ENCODE measurements at regions not wholly inside any gene's neighbourhood (a gene's known extent, or its start where the extent isn't known, plus 50 kb on each side); places are given as distances from the start of the nearest gene placed in this dataset.
"Not testable (repeated sequence)": the region's sequence is repeated elsewhere in the genome, so short reads cannot be mapped to it uniquely, and the experiment has no call there.

DNA sequence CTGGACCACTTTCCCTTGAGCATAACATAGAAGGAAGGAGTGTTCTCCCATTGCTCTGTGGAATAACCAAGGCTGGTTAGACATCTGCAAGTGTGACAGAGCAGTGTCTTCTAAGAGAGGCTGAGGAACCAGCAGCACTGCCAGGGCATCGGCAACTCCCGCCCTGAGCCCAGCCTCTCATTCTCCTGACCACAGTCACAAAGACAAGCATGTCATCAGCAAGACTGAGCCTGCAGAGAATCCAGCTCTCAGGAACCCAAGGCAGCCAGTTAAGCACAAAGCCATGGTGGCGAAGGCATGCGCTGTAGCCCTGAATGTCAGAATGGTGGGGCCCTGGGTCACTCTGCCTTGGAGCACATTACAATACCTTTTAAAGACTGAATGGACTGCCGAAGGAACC lies 253.9 kb downstream of the AGTPBP1 start:
- no peak for DNase-seq

DNA sequence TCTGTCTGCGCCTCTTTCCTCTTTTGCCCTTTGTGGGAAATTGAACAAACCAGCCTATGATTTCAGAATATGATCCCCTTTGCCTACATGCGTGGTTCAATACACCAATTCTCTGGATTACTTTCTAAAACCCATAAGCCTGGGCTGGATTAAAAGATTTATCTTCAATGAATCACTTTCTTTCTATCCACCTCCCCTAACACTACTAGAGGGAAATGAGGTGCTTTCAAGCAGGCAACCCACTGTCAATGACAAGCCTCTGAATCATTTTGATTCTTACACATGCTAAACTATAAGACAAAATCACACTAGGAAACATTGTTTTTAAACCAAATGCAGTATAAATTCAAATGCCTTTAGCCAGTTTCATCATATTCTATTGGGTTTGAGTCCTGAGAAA lies 257.5 kb downstream of the AGTPBP1 start:
- DNase-seq = no peak

- no peak for DNase-seq
These were observed 258.5 kb downstream of the AGTPBP1 start for GRCh38 chr9:85483208-85483607.

DNA sequence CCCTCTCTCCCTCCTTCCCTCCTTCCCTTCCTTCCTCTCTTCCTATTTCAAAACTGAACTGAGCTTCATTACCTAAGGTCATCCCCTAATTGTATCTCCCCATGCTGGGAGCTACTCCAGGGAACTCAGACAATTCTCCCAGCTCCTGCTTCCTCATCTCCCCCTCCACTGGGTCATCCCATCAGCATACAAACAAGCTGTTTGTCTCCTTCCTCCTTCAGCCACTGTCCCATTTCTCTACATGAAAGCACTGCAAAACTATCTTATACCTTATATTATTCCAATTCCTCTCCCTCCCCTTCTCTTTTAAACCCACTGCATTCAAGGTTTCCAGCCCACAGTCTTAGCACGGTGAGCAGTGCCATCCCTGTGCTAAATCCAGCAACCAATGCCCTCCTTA lies 262.4 kb downstream of the AGTPBP1 start:
- DNase-seq = no peak

DNA sequence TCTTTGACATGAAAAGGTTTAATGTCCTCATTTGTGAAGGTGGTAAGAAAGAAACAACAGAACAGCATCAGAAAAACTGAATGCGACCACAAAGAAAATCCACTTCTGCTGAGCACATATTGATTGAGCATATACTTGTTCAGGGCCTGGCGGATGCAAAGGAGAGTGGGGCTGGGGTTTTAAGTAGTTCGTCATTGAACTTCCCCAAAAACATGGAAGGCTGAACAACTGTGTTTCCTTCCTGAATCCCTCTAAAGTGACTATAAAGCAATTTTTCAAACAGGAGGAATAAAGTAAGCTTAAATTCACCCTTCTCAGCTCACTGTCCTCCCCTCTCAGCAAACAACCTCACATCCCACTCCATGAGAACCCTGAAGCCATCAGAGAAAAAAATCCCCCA lies 262.9 kb downstream of the AGTPBP1 start:
- DNase-seq = no peak

DNA sequence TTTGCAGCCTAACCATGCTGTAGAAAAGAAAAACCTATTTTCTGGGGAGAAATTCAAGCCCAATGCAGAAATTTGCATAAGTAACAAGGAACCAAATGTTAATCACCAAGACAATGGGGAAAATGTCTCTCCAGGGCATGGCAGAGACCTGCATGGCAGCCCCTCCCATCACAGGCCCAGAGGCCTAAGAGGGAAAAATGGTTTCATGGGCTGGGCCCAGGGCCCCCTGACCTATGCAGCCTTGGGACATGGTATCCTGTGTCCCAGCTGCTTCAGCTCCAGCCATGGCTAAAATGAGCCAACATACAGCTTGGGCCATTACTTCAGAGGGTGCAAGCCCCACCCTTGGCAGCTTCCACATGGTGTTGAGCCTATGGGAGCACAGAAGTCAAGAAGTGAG lies 266.9 kb downstream of the AGTPBP1 start:
- DNase-seq = not testable (repeated sequence)

DNA sequence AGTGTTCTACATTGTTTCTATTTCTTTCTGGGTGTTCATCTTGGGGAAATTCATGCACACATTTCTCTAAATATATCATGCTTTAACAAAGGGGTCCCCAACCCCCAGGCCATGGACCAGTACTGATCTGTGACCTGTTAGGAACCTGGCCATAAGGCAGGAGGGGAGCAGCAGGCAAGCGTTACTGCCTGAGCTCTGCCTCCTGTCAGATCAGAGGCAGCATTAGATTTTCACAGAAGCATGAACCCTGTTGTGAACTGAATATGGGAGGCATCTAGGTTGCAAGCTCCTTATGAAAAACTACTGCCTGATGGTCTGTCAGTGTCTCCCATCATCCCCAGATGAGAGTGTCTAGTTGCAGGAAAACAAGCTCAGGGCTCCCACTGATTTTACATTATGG lies 270.0 kb downstream of the AGTPBP1 start:
- no peak for DNase-seq

DNA sequence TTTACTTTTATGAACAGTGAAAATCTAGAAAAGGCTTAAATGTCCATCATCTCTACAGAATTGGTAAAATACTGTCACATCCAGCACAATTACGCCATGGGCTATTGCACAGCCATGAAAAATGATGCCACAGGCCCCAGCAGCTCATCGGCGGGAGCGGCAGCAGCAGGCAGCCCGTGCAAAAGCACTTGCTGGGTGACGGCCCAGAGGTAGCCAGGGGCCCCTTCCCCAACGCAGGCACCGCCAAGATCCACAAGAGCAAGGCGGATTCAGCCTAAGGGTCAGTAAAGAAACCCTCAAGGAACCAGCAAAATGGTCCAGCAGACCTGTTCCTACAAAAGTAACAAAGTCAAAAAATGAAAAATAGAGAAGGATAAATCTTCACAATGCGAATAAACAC lies 272.7 kb downstream of the AGTPBP1 start:
- DNase-seq = no peak

DNA sequence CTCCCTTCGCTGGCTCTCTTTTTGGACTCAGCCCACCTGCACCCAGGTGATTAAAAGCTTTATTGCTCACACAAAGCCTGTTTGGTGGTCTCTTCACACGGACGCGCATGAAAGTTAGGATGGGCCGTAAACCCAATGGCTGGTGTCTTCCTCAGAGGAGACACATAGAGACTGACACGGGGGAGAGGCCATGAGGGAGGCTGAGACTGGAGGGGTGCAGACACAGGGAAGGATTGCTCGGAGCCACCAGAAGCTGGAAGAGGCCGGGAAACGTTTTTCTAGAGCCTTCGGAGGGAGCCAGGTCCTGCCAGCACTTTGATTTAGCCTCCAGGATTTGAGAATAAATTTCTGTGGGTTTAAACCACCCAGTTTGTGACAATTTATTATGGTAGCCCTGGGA lies 274.9 kb downstream of the AGTPBP1 start:
- DNase-seq = no peak

GRCh38 chr9:85458114-85458864 lies 283.5 kb downstream of the AGTPBP1 start:
- not testable (repeated sequence) for DNase-seq

GRCh38 chr9:85453850-85454249 lies 287.9 kb downstream of the AGTPBP1 start:
- DNase-seq = no peak

DNA sequence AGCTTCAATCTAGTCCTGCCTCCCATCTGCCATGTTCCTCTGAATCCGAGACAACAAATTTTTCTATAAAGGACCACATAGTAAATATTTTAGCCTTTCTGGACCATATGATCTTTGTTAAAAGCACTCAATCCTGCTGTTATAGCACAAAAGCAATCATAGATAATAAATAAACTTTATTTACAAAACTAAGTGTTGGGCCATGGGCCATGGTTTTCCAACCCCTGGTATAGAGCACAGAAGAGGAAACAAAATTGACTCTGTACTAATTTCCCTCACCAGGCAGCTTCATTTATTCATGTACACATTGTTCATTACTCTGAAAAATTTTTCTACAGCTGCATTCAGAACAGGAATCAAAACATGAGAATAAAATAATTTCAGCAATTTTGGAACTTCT lies 288.9 kb downstream of the AGTPBP1 start:
- no peak for DNase-seq

DNA sequence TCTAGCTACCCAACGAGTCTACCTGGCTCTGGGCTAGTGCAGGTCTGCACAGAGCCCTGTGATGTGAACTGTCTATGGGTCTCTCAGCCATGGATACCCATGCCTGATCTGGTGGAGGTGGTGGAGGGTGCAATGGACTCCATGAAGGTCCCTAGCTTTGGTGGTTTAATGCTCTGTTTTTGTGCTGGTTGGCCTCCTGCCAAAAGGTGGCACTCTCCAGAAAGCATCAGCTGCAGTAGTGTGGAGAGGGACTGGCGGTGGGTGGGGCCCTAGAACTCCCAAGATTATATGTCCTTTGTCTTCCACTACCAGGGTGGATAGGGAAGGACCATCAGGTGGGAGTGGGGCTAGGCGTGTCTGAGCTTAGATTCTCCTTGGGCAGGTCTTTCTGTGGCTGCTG lies 290.1 kb downstream of the AGTPBP1 start:
- DNase-seq = no peak

- DNase-seq = no peak
These were observed 295.9 kb downstream of the AGTPBP1 start for GRCh38 chr9:85445887-85446286.

- DNase-seq = no peak
These were observed 297.5 kb downstream of the AGTPBP1 start for GRCh38 chr9:85444243-85444642.

DNA sequence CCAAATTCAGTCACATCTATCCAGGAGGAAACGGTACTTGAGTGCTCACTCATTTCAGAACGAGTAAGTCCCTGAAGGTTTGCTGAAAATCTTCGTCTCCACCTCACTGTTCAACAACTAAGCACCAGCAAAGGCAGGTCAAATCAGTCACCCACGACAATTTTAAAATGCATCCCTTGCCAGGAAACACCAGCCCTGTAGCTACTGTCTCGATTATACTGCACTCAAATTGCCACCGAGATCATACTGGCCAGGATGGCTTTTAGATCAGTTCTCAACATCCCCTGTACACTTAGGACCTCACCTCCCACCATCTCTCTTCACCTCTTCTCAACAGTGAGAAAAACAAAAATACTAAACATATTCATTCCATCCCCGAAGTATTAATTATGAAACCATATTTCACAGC lies 298.6 kb downstream of the AGTPBP1 start:
- no peak for DNase-seq

DNA sequence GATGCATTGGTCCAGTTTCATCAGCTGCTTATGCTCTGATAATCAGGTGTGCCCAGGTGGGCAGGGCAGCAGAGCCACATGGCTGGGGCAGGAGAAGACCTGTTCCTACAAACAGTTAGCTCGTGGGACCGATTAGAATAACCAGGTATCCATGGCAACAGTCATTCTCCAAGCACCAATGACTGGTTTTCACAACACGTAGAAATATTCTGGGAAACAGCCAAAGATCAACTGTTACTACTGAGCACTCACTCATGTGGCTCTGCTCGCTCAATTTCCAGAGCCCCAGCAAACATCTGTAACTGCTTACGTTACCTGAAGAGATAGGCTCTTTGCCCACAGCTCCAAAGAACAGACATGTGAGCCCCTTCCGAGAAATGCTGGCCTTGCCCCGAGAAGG lies 302.0 kb downstream of the AGTPBP1 start:
- no peak for DNase-seq

GRCh38 chr9:85433956-85434355 lies 307.8 kb downstream of the AGTPBP1 start:
- not testable (repeated sequence) for DNase-seq

GRCh38 chr9:85433551-85433950 lies 308.2 kb downstream of the AGTPBP1 start:
- not testable (repeated sequence) for DNase-seq

DNA sequence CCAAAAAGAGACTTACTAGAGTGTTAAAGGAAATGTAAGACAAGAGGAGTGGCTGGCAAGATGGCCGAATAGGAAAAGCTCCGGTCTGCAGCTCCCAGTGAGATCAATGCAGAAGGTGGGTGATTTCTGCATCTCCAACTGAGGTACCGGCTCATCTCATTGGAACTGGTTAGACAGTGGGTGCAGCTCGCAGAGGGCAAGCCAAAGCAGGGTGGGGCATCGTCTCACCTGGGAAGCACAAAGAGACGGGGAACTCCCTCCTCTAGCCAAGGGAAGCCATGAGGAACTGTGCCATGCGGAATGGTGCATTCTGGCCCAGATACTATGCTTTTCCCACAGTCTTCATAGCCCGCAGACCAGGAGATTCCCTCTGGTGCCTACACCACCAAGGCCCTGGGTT lies 308.7 kb downstream of the AGTPBP1 start:
- no peak for DNase-seq

GRCh38 chr9:85432599-85432998 lies 309.2 kb downstream of the AGTPBP1 start:
- no peak for DNase-seq

DNA sequence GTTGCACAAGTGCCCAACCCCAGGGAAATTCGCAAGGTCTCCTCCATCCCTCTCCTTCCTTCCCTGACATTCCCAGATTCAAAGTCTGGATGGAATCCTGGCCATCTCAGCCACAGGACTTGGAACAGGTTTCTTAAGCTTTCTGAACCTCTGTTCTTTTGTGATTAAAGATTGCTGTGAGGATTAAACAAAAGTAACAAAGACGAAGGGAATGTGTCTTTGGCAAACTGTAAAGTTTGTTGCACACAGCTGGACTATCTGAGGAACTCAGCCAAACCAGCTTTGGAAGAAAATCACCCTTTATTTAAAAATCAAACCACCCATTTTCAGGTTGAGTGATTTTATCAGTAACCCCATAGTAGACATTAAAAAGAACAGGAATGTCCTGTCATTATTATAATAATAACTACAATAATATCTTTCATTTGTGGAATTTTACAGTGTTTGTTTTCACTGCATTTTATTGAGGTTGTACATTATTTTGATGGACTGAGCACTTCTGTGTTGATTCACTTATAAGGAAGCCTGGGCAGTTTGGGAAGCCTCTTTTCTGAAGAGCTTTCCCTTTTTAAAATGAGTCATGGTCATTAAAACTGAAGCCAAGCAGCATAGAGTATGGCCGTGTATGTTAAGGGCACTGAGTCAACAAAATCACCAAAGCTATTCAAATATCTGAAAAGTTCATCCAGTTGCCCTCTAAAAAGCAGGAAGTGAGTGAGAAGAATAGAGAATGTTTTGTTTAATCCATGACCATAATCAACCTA lies 310.2 kb downstream of the AGTPBP1 start:
- no peak for DNase-seq

GRCh38 chr9:85430659-85431338 lies 311.0 kb downstream of the AGTPBP1 start:
- no peak for DNase-seq

DNA sequence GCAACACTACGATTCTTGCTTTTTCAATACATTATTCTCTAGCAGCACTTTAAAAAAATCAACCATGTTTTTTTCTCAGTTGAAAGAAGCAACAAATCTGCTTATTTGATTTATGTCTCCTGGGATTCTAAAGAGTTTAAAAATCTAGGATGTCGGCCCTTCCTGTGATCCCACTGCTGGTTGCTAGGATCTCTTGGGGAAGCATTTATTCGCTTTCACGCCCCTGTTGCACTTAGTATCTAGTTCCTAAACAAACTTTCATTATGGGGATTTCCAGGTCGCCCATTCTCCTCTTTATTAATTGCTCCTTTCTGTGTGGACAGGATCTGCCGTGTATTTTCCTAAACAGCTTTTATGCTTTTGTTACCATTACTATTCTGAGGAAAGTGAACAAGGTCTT lies 313.5 kb downstream of the AGTPBP1 start:
- no peak for DNase-seq
